ENCODE measurements at regions not wholly inside any gene's neighbourhood (a gene's known extent, or its start where the extent isn't known, plus 50 kb on each side); places are given as distances from the start of the nearest gene placed in this dataset.

DNA sequence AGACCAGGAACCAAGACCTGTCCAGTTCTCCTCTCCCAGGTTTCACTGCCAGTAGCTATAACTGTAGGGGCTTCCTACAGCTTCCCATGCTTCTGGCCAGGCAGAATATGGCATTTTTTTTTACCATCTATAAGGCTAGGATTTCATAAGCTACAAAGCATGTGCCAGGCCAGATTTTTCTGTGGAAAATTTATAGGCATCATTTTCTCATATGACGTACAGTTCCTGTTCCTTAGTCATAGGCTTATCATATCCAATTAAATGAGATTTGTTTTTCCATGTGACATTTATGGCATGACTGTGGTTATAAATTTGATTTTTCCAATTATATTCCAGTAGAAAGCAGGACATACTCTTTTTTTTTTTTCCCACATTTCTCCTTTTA is 208.6 kb upstream of the NPY start:
- H2BK5ac ChIP-seq (ENCODE audit: low read depth, low read length, poor library complexity, severe bottlenecking) = no peak overlapping the region
- no peak overlapping the region for H3K4me3 ChIP-seq (ENCODE audit: insufficient read depth in 1 of 2, low read depth in 1 of 2, low read length in 2 of 2)
- no peak overlapping the region for H3K18ac ChIP-seq (ENCODE audit: low read depth in 1 of 2, low read length in 2 of 2)
- no peaks in the 10 kb centered on the region for H3K27me3 ChIP-seq (ENCODE audit: control insufficient read depth in 1 of 2, insufficient read depth in 1 of 2, low read length in 2 of 2)
- H3K4me1 ChIP-seq (ENCODE audit: control insufficient read depth, insufficient read depth, low read depth, low read length) = no peaks in the 10 kb centered on the region
- H2BK120ac ChIP-seq (ENCODE audit: low read depth, low read length) = no peak overlapping the region
- H3K79me1 ChIP-seq (replicated peaks; ENCODE audit: low read length, poor library complexity, severe bottlenecking) = no peaks in the 10 kb centered on the region
- no peak overlapping the region for H3K23ac ChIP-seq (ENCODE audit: low read length in 2 of 2)
- H3K27ac ChIP-seq (ENCODE audit: low read length, poor library complexity, severe bottlenecking) = no peak overlapping the region
- no peaks in the 10 kb centered on the region for H3K9me3 ChIP-seq (ENCODE audit: control insufficient read depth, low read length)
- H4K8ac ChIP-seq (ENCODE audit: low read length) = no peak overlapping the region
- no peak overlapping the region for H2BK15ac ChIP-seq (ENCODE audit: low read depth, poor library complexity, severe bottlenecking)
- DNase-seq = no peak
- no peaks in the 10 kb centered on the region for H3K36me3 ChIP-seq (ENCODE audit: control insufficient read depth in 1 of 2, insufficient read depth in 2 of 2, low read depth in 1 of 2, low read length in 2 of 2)
- no peak overlapping the region for H3K9ac ChIP-seq (ENCODE audit: low read length)
- H2AK5ac ChIP-seq (ENCODE audit: low read length, severe bottlenecking) = no peak overlapping the region
- no peak overlapping the region for H3K4me2 ChIP-seq (ENCODE audit: low read length, poor library complexity, severe bottlenecking)
- no peak overlapping the region for H2AFZ ChIP-seq (ENCODE audit: low read depth, low read length)
- no CpG with 5 or more reads among the region's 1 CpG for WGBS
- H4K91ac ChIP-seq (ENCODE audit: low read length) = no peak overlapping the region
- no peak overlapping the region for H2BK12ac ChIP-seq (ENCODE audit: low read length in 2 of 2)
- no peak overlapping the region for H3K14ac ChIP-seq (ENCODE audit: low read length in 2 of 2)
- no peak overlapping the region for H3K4ac ChIP-seq (ENCODE audit: low read depth in 1 of 2, low read length in 2 of 2)

DNA sequence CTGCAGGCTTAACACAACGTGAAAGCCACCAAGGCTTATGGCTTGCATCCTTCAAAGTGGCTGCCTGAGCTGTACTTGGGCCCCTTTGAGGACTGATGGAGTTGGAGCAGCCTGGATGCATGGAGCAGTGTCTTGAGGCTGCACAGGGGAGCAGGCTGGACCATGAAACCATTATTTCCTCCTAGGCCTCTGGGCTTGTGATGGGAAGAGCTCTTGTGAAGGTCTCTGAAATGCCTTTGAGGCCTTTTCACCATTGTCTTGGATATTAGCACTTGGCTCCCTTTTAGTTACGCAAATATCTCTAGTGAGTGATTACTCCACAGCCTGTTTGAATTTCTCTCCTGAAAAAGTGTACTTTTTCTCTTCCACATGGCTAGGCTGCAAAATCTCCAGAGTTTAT is 201.2 kb upstream of the NPY start:
- no peaks in the 10 kb centered on the region for H3K79me1 ChIP-seq (replicated peaks; ENCODE audit: low read length, poor library complexity, severe bottlenecking)
- no peaks in the 10 kb centered on the region for H3K4me1 ChIP-seq (ENCODE audit: control insufficient read depth, insufficient read depth, low read depth, low read length)
- H2BK5ac ChIP-seq (ENCODE audit: low read depth, low read length, poor library complexity, severe bottlenecking) = no peak overlapping the region
- no peak overlapping the region for H2AK5ac ChIP-seq (ENCODE audit: low read length, severe bottlenecking)
- no peak overlapping the region for H2AFZ ChIP-seq (ENCODE audit: low read depth, low read length)
- no peak overlapping the region for H3K27ac ChIP-seq (ENCODE audit: low read length, poor library complexity, severe bottlenecking)
- H4K91ac ChIP-seq (ENCODE audit: low read length) = no peak overlapping the region
- H3K14ac ChIP-seq (ENCODE audit: low read length in 2 of 2) = no peak overlapping the region
- no peaks in the 10 kb centered on the region for H3K36me3 ChIP-seq (ENCODE audit: control insufficient read depth in 1 of 2, insufficient read depth in 2 of 2, low read depth in 1 of 2, low read length in 2 of 2)
- DNase-seq = no peak
- no peak overlapping the region for H2BK120ac ChIP-seq (ENCODE audit: low read depth, low read length)
- no peak overlapping the region for H3K4me3 ChIP-seq (ENCODE audit: insufficient read depth in 1 of 2, low read depth in 1 of 2, low read length in 2 of 2)
- peaks cover 10% of the 10 kb centered on the region for H3K9me3 ChIP-seq (ENCODE audit: control insufficient read depth, low read length)
- WGBS = 73% methylated on average over 2 of the region's 2 CpGs
- no peak overlapping the region for H2BK12ac ChIP-seq (ENCODE audit: low read length in 2 of 2)
- H3K23ac ChIP-seq (ENCODE audit: low read length in 2 of 2) = no peak overlapping the region
- H2BK15ac ChIP-seq (ENCODE audit: low read depth, poor library complexity, severe bottlenecking) = no peak overlapping the region
- no peak overlapping the region for H3K18ac ChIP-seq (ENCODE audit: low read depth in 1 of 2, low read length in 2 of 2)
- no peak overlapping the region for H3K9ac ChIP-seq (ENCODE audit: low read length)
- H3K4ac ChIP-seq (ENCODE audit: low read depth in 1 of 2, low read length in 2 of 2) = no peak overlapping the region
- H4K8ac ChIP-seq (ENCODE audit: low read length) = no peak overlapping the region
- no peak overlapping the region for H3K4me2 ChIP-seq (ENCODE audit: low read length, poor library complexity, severe bottlenecking)
- no peaks in the 10 kb centered on the region for H3K27me3 ChIP-seq (ENCODE audit: control insufficient read depth in 1 of 2, insufficient read depth in 1 of 2, low read length in 2 of 2)

DNA sequence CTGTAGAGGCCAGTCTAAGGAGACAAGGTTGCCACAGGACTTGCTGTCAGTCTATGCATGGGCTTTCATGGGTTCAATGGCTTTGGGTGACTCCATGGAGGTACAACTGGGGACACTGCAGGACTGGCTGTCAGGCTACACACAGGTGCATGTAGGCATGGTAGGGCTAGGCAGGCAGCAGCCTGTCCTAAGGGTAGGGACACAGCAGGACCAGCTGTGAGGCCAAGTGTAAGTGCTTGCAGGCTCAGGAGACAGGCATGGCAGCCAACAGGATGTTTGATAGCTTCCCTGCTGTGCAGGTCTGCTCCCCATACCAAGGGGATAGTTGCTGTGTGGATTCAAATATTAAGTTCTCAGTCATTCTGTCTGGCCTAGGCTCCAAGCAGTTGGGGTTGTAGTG is 181.0 kb upstream of the NPY start:
- DNase-seq = no peak
- H3K23ac ChIP-seq (ENCODE audit: low read length in 2 of 2) = no peak overlapping the region

DNA sequence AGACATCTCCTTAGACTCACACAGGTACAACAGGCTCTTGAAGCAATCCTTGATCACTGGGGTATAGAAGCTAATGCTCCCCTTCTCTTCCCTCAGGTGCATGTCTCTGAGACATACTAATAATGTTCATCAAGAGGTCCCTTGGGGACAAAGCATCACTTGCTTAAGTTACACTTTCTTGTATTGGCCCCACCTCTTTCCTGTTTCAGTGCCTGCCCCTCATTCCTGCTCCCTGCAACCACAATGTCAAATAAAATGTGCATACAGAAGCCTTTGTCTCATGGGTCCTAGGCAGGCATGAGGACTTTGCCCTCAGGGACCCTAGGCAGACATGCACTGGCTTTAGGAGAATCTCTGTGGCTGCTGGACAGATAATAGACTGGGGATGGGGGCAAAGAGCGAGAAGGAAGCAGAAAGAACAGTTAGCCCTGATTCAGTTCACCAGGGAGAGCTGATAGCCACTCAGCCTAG is 175.0 kb upstream of the NPY start:
- H3K23ac ChIP-seq (ENCODE audit: low read length in 2 of 2) = no peak overlapping the region
- H2BK12ac ChIP-seq (ENCODE audit: low read length in 2 of 2) = no peak overlapping the region
- no peak overlapping the region for H3K14ac ChIP-seq (ENCODE audit: low read length in 2 of 2)
- H3K9ac ChIP-seq (ENCODE audit: low read length) = no peak overlapping the region
- no peak overlapping the region for H3K18ac ChIP-seq (ENCODE audit: low read depth in 1 of 2, low read length in 2 of 2)
- no peaks in the 10 kb centered on the region for H3K79me1 ChIP-seq (replicated peaks; ENCODE audit: low read length, poor library complexity, severe bottlenecking)
- no peak overlapping the region for H2BK5ac ChIP-seq (ENCODE audit: low read depth, low read length, poor library complexity, severe bottlenecking)
- no peak overlapping the region for H2AFZ ChIP-seq (ENCODE audit: low read depth, low read length)
- peaks cover 4% of the 10 kb centered on the region for H3K9me3 ChIP-seq (ENCODE audit: control insufficient read depth, low read length)
- no peak overlapping the region for H4K8ac ChIP-seq (ENCODE audit: low read length)
- no peak overlapping the region for H2BK15ac ChIP-seq (ENCODE audit: low read depth, poor library complexity, severe bottlenecking)
- 73% methylated on average over 1 of the region's 1 CpG for whole genome bisulfite sequencing
- no peak overlapping the region for H3K27ac ChIP-seq (ENCODE audit: low read length, poor library complexity, severe bottlenecking)
- H3K4me1 ChIP-seq (ENCODE audit: control insufficient read depth, insufficient read depth, low read depth, low read length) = no peaks in the 10 kb centered on the region
- H4K91ac ChIP-seq (ENCODE audit: low read length) = no peak overlapping the region
- no peak overlapping the region for H2BK120ac ChIP-seq (ENCODE audit: low read depth, low read length)
- H3K4ac ChIP-seq (ENCODE audit: low read depth in 1 of 2, low read length in 2 of 2) = no peak overlapping the region
- H3K36me3 ChIP-seq (ENCODE audit: control insufficient read depth in 1 of 2, insufficient read depth in 2 of 2, low read depth in 1 of 2, low read length in 2 of 2) = no peaks in the 10 kb centered on the region
- no peaks in the 10 kb centered on the region for H3K27me3 ChIP-seq (ENCODE audit: control insufficient read depth in 1 of 2, insufficient read depth in 1 of 2, low read length in 2 of 2)
- H2AK5ac ChIP-seq (ENCODE audit: low read length, severe bottlenecking) = no peak overlapping the region
- DNase-seq = no peak
- no peak overlapping the region for H3K4me2 ChIP-seq (ENCODE audit: low read length, poor library complexity, severe bottlenecking)
- no peak overlapping the region for H3K4me3 ChIP-seq (ENCODE audit: insufficient read depth in 1 of 2, low read depth in 1 of 2, low read length in 2 of 2)

More for the DNA sequence above, 181.0 kb upstream of the NPY start:
- H2BK12ac ChIP-seq (ENCODE audit: low read length in 2 of 2) = no peak overlapping the region
- H3K9ac ChIP-seq (ENCODE audit: low read length) = no peak overlapping the region
- H4K8ac ChIP-seq (ENCODE audit: low read length) = no peak overlapping the region
- no peak overlapping the region for H2BK5ac ChIP-seq (ENCODE audit: low read depth, low read length, poor library complexity, severe bottlenecking)
- H3K27me3 ChIP-seq (ENCODE audit: control insufficient read depth in 1 of 2, insufficient read depth in 1 of 2, low read length in 2 of 2) = no peaks in the 10 kb centered on the region
- no peaks in the 10 kb centered on the region for H3K4me1 ChIP-seq (ENCODE audit: control insufficient read depth, insufficient read depth, low read depth, low read length)
- H3K4ac ChIP-seq (ENCODE audit: low read depth in 1 of 2, low read length in 2 of 2) = no peak overlapping the region
- no peak overlapping the region for H2AK5ac ChIP-seq (ENCODE audit: low read length, severe bottlenecking)
- no peak overlapping the region for H4K91ac ChIP-seq (ENCODE audit: low read length)
- H3K18ac ChIP-seq (ENCODE audit: low read depth in 1 of 2, low read length in 2 of 2) = no peak overlapping the region
- H3K4me3 ChIP-seq (ENCODE audit: insufficient read depth in 1 of 2, low read depth in 1 of 2, low read length in 2 of 2) = no peak overlapping the region
- H2BK120ac ChIP-seq (ENCODE audit: low read depth, low read length) = no peak overlapping the region
- H3K14ac ChIP-seq (ENCODE audit: low read length in 2 of 2) = no peak overlapping the region
- H3K27ac ChIP-seq (ENCODE audit: low read length, poor library complexity, severe bottlenecking) = no peak overlapping the region
- peaks cover 8% of the 10 kb centered on the region for H3K9me3 ChIP-seq (ENCODE audit: control insufficient read depth, low read length)
- no peaks in the 10 kb centered on the region for H3K36me3 ChIP-seq (ENCODE audit: control insufficient read depth in 1 of 2, insufficient read depth in 2 of 2, low read depth in 1 of 2, low read length in 2 of 2)
- H2BK15ac ChIP-seq (ENCODE audit: low read depth, poor library complexity, severe bottlenecking) = no peak overlapping the region
- no peaks in the 10 kb centered on the region for H3K79me1 ChIP-seq (replicated peaks; ENCODE audit: low read length, poor library complexity, severe bottlenecking)
- H3K4me2 ChIP-seq (ENCODE audit: low read length, poor library complexity, severe bottlenecking) = no peak overlapping the region
- no peak overlapping the region for H2AFZ ChIP-seq (ENCODE audit: low read depth, low read length)

All from mesenchymal stem cell (in vitro differentiated cells and primary cell).